ENCODE measurements at regions not wholly inside any gene's neighbourhood (a gene's known extent, or its start where the extent isn't known, plus 50 kb on each side); places are given as distances from the start of the nearest gene placed in this dataset.

GRCh38 chr3:499001-499761, 302.6 kb downstream of the CHL1 start:
- no peaks in the 10 kb centered on the region for H3K27me3 ChIP-seq
- DNase-seq, result no peak
- no peaks in the 10 kb centered on the region for H3K4me1 ChIP-seq
- no peaks in the 10 kb centered on the region for H3K36me3 ChIP-seq
- TF ChIP-seq CTCF (IDR thresholded peaks at IDR 0.05) (no peak), POLR2A (IDR thresholded peaks at IDR 0.05) (no peak)
- no peak overlapping the region for H3K4me3 ChIP-seq
- H3K9me3 ChIP-seq, result no peaks in the 10 kb centered on the region
- H3K27ac ChIP-seq, result no peak overlapping the region

- no peak for TF ChIP-seq POLR2A (IDR thresholded peaks at IDR 0.05)
- TF ChIP-seq CTCF (IDR thresholded peaks at IDR 0.05), result no peak
- no peaks in the 10 kb centered on the region for H3K27me3 ChIP-seq
- no peaks in the 10 kb centered on the region for H3K36me3 ChIP-seq
- no peak overlapping the region for H3K27ac ChIP-seq
- H3K9me3 ChIP-seq, result no peaks in the 10 kb centered on the region
- no peak overlapping the region for H3K4me3 ChIP-seq
- no peaks in the 10 kb centered on the region for H3K4me1 ChIP-seq
- no peak for DNase-seq
Measured at GRCh38 chr3:502486-502885, 305.9 kb downstream of the CHL1 start.

- Histone ChIP-seq H3K9me3 (no peaks in the 10 kb centered on the region), H3K27ac (no peak overlapping the region), H3K36me3 (no peaks in the 10 kb centered on the region), H3K4me1 (no peaks in the 10 kb centered on the region), H3K27me3 (no peaks in the 10 kb centered on the region), H3K4me3 (no peak overlapping the region)
- no peak for TF ChIP-seq POLR2A (IDR thresholded peaks at IDR 0.05)
- TF ChIP-seq CTCF (IDR thresholded peaks at IDR 0.05), result no peak
- no peak for DNase-seq
Measured at GRCh38 chr3:513301-513700, 316.7 kb downstream of the CHL1 start.

- no peaks in the 10 kb centered on the region for H3K36me3 ChIP-seq
- no peak overlapping the region for H3K27ac ChIP-seq
- DNase-seq, result no peak
- no peaks in the 10 kb centered on the region for H3K27me3 ChIP-seq
- no peak for TF ChIP-seq CTCF (IDR thresholded peaks at IDR 0.05)
- TF ChIP-seq POLR2A (IDR thresholded peaks at IDR 0.05), result no peak
- H3K4me1 ChIP-seq, result no peaks in the 10 kb centered on the region
- H3K4me3 ChIP-seq, result no peak overlapping the region
- no peaks in the 10 kb centered on the region for H3K9me3 ChIP-seq
Measured at GRCh38 chr3:514192-514591, 317.6 kb downstream of the CHL1 start.

- Histone ChIP-seq H3K36me3 (no peaks in the 10 kb centered on the region), H3K9me3 (no peaks in the 10 kb centered on the region), H3K27me3 (no peaks in the 10 kb centered on the region), H3K4me3 (no peak overlapping the region), H3K4me1 (no peaks in the 10 kb centered on the region), H3K27ac (no peak overlapping the region)
- DNase-seq, result no peak
- TF ChIP-seq POLR2A (IDR thresholded peaks at IDR 0.05) (no peak), CTCF (IDR thresholded peaks at IDR 0.05) (no peak)
Measured at GRCh38 chr3:519026-519425, 322.5 kb downstream of the CHL1 start.

GRCh38 chr3:522888-523287, 326.3 kb downstream of the CHL1 start:
- no peak overlapping the region for H3K4me3 ChIP-seq
- H3K27me3 ChIP-seq, result no peaks in the 10 kb centered on the region
- no peaks in the 10 kb centered on the region for H3K36me3 ChIP-seq
- no peak for TF ChIP-seq CTCF (IDR thresholded peaks at IDR 0.05)
- H3K27ac ChIP-seq, result no peak overlapping the region
- DNase-seq, result no peak
- H3K9me3 ChIP-seq, result no peaks in the 10 kb centered on the region
- H3K4me1 ChIP-seq, result no peaks in the 10 kb centered on the region
